ENCODE measurements at regions not wholly inside any gene's neighbourhood (a gene's known extent, or its start where the extent isn't known, plus 50 kb on each side); places are given as distances from the start of the nearest gene placed in this dataset.

DNA sequence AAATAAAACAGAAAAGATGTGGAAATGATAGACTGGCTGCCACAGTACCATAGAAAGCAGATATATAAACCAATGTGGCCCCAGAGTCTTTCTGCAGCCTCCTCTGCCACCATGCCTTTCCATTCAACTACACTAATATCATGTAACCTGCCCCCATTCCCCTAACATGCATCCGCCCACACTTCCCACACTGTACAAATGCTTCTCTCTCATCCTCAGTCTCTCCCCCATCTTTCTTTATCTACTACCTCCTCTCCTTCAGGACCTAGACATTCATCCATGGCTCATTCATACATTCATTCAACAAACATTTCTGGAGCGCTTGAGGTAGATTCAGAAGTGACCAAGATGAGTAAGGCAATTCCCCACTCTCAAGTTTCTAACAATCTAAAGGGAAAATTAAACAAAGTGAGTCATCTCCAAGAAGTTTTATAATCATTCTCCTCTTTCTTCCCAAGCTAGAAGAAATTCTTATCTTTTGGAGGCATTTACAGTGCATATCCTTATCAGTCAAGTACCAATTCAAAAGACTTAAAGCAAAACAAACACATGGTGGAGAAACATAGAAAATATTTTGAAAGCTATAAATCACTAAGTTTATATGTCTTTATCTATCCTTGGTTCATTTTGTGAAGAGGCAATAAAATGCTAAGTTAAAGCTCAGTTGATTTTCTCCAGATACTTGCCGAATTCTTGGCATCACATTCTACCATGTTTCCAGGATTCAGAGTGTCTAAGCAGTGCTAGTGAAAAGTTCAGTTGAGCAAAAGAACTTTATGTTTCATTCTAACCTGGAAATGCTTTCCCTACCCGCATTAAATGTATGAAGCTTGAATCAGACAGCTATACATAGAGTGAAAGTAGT, 70.5 kb upstream of the FRMD6 start:
- DNase-seq (ENCODE audit: insufficient read length, low spot score) (no peak), FAIRE-seq (no peak)

DNA sequence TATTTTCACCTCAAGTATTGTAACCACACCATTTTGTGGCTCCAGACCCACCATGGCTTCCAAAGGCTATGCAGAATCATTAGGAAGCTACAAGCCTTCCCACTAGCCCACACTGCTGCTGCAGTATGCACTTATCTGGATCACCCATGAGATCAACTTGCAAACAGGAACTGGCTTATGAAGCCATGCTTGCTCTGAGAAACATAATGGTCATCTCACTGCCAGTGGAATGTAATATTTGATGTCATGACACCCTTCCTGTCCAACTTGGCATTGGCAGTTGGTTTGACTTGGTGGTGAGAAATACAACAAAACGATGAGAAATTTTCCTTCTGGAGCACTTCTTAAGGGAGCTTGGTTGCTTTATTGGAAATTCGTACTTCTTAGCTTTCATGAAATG, 69.3 kb upstream of the FRMD6 start:
- DNase-seq (ENCODE audit: insufficient read length, low spot score): no peak
- TF ChIP-seq, protein P1, sequence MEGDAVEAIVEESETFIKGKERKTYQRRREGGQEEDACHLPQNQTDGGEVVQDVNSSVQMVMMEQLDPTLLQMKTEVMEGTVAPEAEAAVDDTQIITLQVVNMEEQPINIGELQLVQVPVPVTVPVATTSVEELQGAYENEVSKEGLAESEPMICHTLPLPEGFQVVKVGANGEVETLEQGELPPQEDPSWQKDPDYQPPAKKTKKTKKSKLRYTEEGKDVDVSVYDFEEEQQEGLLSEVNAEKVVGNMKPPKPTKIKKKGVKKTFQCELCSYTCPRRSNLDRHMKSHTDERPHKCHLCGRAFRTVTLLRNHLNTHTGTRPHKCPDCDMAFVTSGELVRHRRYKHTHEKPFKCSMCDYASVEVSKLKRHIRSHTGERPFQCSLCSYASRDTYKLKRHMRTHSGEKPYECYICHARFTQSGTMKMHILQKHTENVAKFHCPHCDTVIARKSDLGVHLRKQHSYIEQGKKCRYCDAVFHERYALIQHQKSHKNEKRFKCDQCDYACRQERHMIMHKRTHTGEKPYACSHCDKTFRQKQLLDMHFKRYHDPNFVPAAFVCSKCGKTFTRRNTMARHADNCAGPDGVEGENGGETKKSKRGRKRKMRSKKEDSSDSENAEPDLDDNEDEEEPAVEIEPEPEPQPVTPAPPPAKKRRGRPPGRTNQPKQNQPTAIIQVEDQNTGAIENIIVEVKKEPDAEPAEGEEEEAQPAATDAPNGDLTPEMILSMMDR (IDR thresholded peaks at IDR 0.05; ENCODE audit: insufficient read depth, missing control alignments): no peak
- FAIRE-seq: no peak

More for the DNA sequence above, 70.5 kb upstream of the FRMD6 start:
- TF ChIP-seq, protein P1 (IDR thresholded peaks at IDR 0.05; ENCODE audit: insufficient read depth, missing control alignments): no peak

DNA sequence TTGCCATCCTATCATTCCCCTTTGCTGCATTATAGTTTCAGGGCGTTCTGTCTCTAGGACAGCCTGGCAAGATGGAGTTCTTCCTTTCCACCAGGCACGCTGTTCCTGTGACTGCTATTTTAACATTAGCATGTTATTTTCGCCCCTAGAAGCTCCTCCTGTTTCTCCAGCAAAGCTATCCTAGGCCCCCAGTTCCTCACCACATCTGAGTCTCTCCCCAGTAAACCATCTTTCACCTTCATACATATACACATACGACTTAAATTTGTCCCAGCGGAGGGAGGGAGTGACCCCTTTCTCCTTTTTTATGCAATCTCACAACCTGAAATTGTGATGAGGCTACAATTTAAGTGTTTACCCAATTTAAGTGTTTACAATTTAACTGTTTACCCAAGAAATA, 66.7 kb upstream of the FRMD6 start:
- TF ChIP-seq, protein P1 (IDR thresholded peaks at IDR 0.05; ENCODE audit: insufficient read depth, missing control alignments): no peak
- FAIRE-seq (no peak), DNase-seq (ENCODE audit: insufficient read length, low spot score) (no peak)

DNA sequence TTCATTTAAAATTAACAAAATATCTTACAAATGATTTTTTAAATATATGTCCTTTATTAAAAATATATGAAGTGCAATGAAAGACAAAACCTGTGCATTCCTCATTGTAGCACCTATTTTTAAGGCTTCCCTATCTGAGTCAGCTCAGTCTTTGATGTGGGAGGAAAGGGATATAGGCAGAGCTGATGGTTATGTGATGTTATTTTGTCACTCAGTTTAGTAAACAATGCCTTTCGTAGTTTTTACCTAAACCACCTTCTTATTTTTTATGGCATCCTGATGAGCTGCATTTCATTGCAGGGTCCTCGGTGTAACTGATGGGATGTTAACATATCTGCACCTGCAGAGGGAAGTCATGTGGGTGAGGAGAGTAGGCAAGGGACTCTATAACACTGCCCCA, 58.9 kb upstream of the FRMD6 start:
- TF ChIP-seq, protein P1 (IDR thresholded peaks at IDR 0.05; ENCODE audit: insufficient read depth, missing control alignments): no peak
- no peak for FAIRE-seq
- no peak for DNase-seq (ENCODE audit: insufficient read length, low spot score)

DNA sequence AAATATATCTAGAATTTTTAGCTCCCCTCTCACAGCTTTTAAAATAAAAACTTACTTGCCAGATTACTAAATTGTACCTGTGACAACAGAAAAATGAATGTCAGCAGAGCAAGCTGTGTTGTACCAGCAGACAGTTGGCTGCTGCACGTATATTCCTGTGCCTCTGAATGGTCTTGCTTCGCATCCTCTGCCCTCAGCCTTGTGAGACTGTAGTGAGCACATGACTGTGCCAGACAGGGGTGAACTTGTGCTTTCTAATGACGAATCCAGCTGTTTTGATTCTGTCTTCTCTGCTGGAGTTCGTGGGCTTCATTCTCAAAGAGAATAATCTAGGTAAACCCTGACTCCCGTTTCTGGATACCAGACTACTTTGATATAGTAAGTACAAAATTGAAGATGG, 58.3 kb upstream of the FRMD6 start:
- TF ChIP-seq, protein P1 (IDR thresholded peaks at IDR 0.05; ENCODE audit: insufficient read depth, missing control alignments): no peak
- DNase-seq (ENCODE audit: insufficient read length, low spot score): no peak
- no peak for FAIRE-seq

DNA sequence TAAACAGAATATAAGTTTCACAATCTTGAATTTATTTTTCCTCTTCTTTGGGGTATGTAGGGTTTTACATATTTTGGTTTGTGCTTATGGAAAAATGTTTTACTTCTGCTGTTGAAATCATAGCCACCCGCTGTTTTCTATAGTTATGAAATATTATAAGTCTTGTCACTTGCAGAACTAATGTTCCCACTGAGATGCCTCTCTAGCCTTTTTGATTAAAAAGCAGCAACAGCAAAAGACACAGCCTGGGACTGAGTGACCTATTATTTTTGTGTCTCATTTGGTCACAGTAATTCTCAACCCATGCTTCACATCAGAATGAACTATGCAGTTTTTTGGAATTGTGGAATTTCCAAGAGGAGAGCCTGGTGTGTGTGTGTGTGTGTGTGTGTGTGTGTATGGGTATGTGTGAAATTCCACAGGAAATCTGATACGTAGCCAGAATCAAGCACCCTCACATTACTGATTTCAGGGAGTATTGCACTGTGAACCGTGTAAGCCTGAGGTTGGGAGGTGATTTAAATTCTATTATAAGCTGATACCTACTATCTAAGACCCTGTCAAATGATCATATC, 55.7 kb upstream of the FRMD6 start:
- DNase-seq (ENCODE audit: insufficient read length, low spot score): no peak
- TF ChIP-seq, protein P1 (IDR thresholded peaks at IDR 0.05; ENCODE audit: insufficient read depth, missing control alignments): no peak
- no peak for FAIRE-seq

Data from D721Med (cell line).